BLaER1 treated with 17β-estradiol and CSF1 and Interleukin-3, amounts not matched to agents 10 nM and 100 nM (cell line): ENCODE measurements at regions not wholly inside any gene's neighbourhood (a gene's known extent, or its start where the extent isn't known, plus 50 kb on each side); places are given as distances from the start of the nearest gene placed in this dataset.
"Not testable (repeated sequence)": the region's sequence is repeated elsewhere in the genome, so short reads cannot be mapped to it uniquely, and the experiment has no call there.

Experiments used
- H3K27ac ChIP-seq, 11 experiments: shearing (Covaris generic); formaldehyde crosslinking; 2 replicates each; pipeline ENCODE4 v1.8.1; 2022
- H3K27me3 ChIP-seq, 11 experiments: shearing (Covaris generic); formaldehyde crosslinking; 2 replicates each; pipeline ENCODE4 v1.8.1; 2022
- H3K36me3 ChIP-seq, 11 experiments: shearing (Covaris generic); formaldehyde crosslinking; 2 replicates each; pipeline ENCODE4 v1.8.1; 2022
- H3K4me1 ChIP-seq, 10 experiments: shearing (Covaris generic); formaldehyde crosslinking; 2 replicates each; pipeline ENCODE4 v1.8.1; 2022
- H3K4me2 ChIP-seq, 11 experiments: shearing (Covaris generic); formaldehyde crosslinking; 2 replicates each; pipeline ENCODE4 v1.8.1; 2022
- H3K4me3 ChIP-seq, 10 experiments: shearing (Covaris generic); formaldehyde crosslinking; 2 replicates each; pipeline ENCODE4 v1.8.1; 2022
- H3K9ac ChIP-seq, 11 experiments: shearing (Covaris generic); formaldehyde crosslinking; 2 replicates each; pipeline ENCODE4 v1.8.1; 2022
- H3K9me3 ChIP-seq, 11 experiments: shearing (Covaris generic); formaldehyde crosslinking; replicated peaks in 1 of 11; 2 replicates each; pipeline ENCODE4 v1.8.1; 2022
- H4K20me1 ChIP-seq, 11 experiments: shearing (Covaris generic); formaldehyde crosslinking; 2 replicates each; pipeline ENCODE4 v1.8.1; 2022
- Cebpa-rat ChIP-seq, 11 experiments: shearing (Covaris generic); IDR thresholded peaks; 2 replicates each; pipeline ENCODE4 v1.8.1; 2022

- H3K4me2 ChIP-seq = no peak overlapping the region
- TF ChIP-seq Cebpa-rat (IDR thresholded peaks at IDR 0.05) = no peak
- no peak overlapping the region for H3K27ac ChIP-seq
- H3K36me3 ChIP-seq = no peaks in the 10 kb centered on the region
- no peak overlapping the region for H3K9ac ChIP-seq
- no peaks in the 10 kb centered on the region for H3K4me1 ChIP-seq
- H3K9me3 ChIP-seq = peaks cover 21 to 35% (median 30%) of the 10 kb centered on the region in 11 experiments
- no peak overlapping the region for H3K4me3 ChIP-seq
- H4K20me1 ChIP-seq = no peaks in the 10 kb centered on the region
- H3K27me3 ChIP-seq = no peaks in the 10 kb centered on the region
Observed at GRCh38 chr10:22071332-22071731, 67.8 kb upstream of the DNAJC1 start.

- H3K9ac ChIP-seq = no peak overlapping the region
- H3K4me1 ChIP-seq = no peaks in the 10 kb centered on the region
- no peak overlapping the region for H3K27ac ChIP-seq
- H3K36me3 ChIP-seq = no peaks in the 10 kb centered on the region
- H3K9me3 ChIP-seq = peaks cover 21 to 28% (median 24%) of the 10 kb centered on the region in 11 experiments
- no peaks in the 10 kb centered on the region for H3K27me3 ChIP-seq
- no peak overlapping the region for H3K4me2 ChIP-seq
- H3K4me3 ChIP-seq = no peak overlapping the region
- TF ChIP-seq Cebpa-rat (IDR thresholded peaks at IDR 0.05) = no peak
- H4K20me1 ChIP-seq = no peaks in the 10 kb centered on the region
Observed at GRCh38 chr10:22067091-22067490, 63.6 kb upstream of the DNAJC1 start.

- not testable (repeated sequence) for H3K9ac ChIP-seq, H4K20me1 ChIP-seq, H3K4me1 ChIP-seq, H3K27me3 ChIP-seq, H3K27ac ChIP-seq, H3K4me3 ChIP-seq, H3K36me3 ChIP-seq, H3K4me2 ChIP-seq
- H3K9me3 ChIP-seq = peaks cover 0 to 15% (median 6%) of the 10 kb centered on the region in 11 experiments; a peak in 6 of 22 replicates
Observed at GRCh38 chr10:22060984-22061383, 57.5 kb upstream of the DNAJC1 start.

- Histone ChIP-seq H3K36me3 (no peaks in the 10 kb centered on the region), H3K4me3 (no peak overlapping the region), H3K9me3 (peaks cover 0 to 15% (median 6%) of the 10 kb centered on the region in 11 experiments; a peak in 6 of 22 replicates), H3K27me3 (no peaks in the 10 kb centered on the region), H3K4me2 (no peak overlapping the region), H3K27ac (no peak overlapping the region), H3K9ac (no peak overlapping the region), H4K20me1 (no peaks in the 10 kb centered on the region), H3K4me1 (no peaks in the 10 kb centered on the region)
- no peak for TF ChIP-seq Cebpa-rat (IDR thresholded peaks at IDR 0.05)
Observed at GRCh38 chr10:22058201-22058600, 54.7 kb upstream of the DNAJC1 start.

- Histone ChIP-seq H3K9me3 (peaks cover 0 to 5% (median 0%) of the 10 kb centered on the region in 11 experiments; a peak in 2 of 22 replicates), H3K36me3 (no peaks in the 10 kb centered on the region), H3K4me2 (no peak overlapping the region), H3K4me1 (no peaks in the 10 kb centered on the region), H3K4me3 (no peak overlapping the region), H3K27me3 (no peaks in the 10 kb centered on the region), H4K20me1 (no peaks in the 10 kb centered on the region), H3K27ac (no peak overlapping the region), H3K9ac (no peak overlapping the region)
- TF ChIP-seq Cebpa-rat (IDR thresholded peaks at IDR 0.05) = no peak
Observed at GRCh38 chr10:22054961-22055360, 51.4 kb upstream of the DNAJC1 start.
